ENCODE measurements at regions not wholly inside any gene's neighbourhood (a gene's known extent, or its start where the extent isn't known, plus 50 kb on each side); places are given as distances from the start of the nearest gene placed in this dataset.

DNA sequence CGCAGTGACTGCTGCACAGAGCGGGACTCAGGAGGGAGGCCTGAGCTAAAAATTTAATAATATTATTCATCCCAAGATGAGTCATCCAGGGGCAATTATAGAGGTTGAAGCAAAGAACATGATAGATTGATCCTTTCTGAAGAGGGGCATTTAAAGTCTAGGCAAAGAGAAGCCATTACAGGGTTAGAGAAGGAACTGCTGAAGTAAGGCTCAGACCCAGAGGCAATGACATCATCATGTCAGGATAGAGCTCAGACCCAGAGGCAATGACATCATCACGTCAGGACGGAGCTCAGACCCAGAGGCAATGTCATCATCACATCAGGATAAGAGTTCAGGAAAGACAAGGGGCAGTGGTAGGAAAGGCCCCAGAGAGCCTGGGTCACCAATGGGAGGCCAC lies 184.0 kb downstream of the TMEM18 start:
- TF ChIP-seq, protein P1, sequence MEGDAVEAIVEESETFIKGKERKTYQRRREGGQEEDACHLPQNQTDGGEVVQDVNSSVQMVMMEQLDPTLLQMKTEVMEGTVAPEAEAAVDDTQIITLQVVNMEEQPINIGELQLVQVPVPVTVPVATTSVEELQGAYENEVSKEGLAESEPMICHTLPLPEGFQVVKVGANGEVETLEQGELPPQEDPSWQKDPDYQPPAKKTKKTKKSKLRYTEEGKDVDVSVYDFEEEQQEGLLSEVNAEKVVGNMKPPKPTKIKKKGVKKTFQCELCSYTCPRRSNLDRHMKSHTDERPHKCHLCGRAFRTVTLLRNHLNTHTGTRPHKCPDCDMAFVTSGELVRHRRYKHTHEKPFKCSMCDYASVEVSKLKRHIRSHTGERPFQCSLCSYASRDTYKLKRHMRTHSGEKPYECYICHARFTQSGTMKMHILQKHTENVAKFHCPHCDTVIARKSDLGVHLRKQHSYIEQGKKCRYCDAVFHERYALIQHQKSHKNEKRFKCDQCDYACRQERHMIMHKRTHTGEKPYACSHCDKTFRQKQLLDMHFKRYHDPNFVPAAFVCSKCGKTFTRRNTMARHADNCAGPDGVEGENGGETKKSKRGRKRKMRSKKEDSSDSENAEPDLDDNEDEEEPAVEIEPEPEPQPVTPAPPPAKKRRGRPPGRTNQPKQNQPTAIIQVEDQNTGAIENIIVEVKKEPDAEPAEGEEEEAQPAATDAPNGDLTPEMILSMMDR (IDR thresholded peaks at IDR 0.05; ENCODE audit: extremely low read depth in 1 of 2, insufficient read depth in 1 of 2, low read depth in 1 of 2, low read length in 2 of 2) = no peak
- TF ChIP-seq, protein P2, sequence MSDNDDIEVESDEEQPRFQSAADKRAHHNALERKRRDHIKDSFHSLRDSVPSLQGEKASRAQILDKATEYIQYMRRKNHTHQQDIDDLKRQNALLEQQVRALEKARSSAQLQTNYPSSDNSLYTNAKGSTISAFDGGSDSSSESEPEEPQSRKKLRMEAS (IDR thresholded peaks at IDR 0.05; ENCODE audit: insufficient read depth, insufficient read length) = no peak
- no peak for TF ChIP-seq POLR2A (IDR thresholded peaks at IDR 0.05; ENCODE audit: low read depth, low read length)

All from endothelial cell of umbilical vein (primary cell).